ACC112 (cell line): ENCODE measurements at regions not wholly inside any gene's neighbourhood (a gene's known extent, or its start where the extent isn't known, plus 50 kb on each side); places are given as distances from the start of the nearest gene placed in this dataset.
"Not testable (repeated sequence)": the region's sequence is repeated elsewhere in the genome, so short reads cannot be mapped to it uniquely, and the experiment has no call there.

Experiments
- H2AFZ ChIP-seq: fragments of 200-600 bp; sonication (generic); one replicate; pipeline ENCODE4 v1.6.0; 2017; ENCODE audit warnings: antibody characterized with exemption, low read length; ENCODE audit not compliant: unreplicated experiment
- H3K27ac ChIP-seq: fragments of 200-600 bp; sonication (generic); 2 replicates; pipeline ENCODE4 v1.5.1; 2014; ENCODE audit warnings: low read depth, mild to moderate bottlenecking, antibody characterized with exemption, low read length, moderate library complexity
- H3K27me3 ChIP-seq: fragments of 200-600 bp; sonication (generic); 2 replicates; pipeline ENCODE4 v1.6.1; 2014; ENCODE audit warnings: mild to moderate bottlenecking, antibody characterized with exemption, low read length, moderate library complexity, mixed read lengths; ENCODE audit not compliant: insufficient read depth
- H3K36me3 ChIP-seq: fragments of 200-600 bp; sonication (generic); 2 replicates; pipeline ENCODE4 v1.6.1; 2016; ENCODE audit warnings: mild to moderate bottlenecking, antibody characterized with exemption, low read length, moderate library complexity, mixed read lengths; ENCODE audit not compliant: insufficient read depth
- H3K4me1 ChIP-seq: fragments of 200-600 bp; sonication (generic); one replicate; pipeline ENCODE4 v1.6.1; 2016; ENCODE audit warnings: low read length, mixed read lengths; ENCODE audit not compliant: insufficient read depth, unreplicated experiment, control insufficient read depth
- H3K4me3 ChIP-seq: fragments of 200-600 bp; sonication (generic); 2 replicates; pipeline ENCODE4 v1.5.1; 2014; ENCODE audit warnings: mild to moderate bottlenecking, low read depth, low read length
- H3K79me2 ChIP-seq: fragments of 200-600 bp; sonication (generic); one replicate; pipeline ENCODE4 v1.6.0; 2016; ENCODE audit warnings: low read length; ENCODE audit not compliant: control insufficient read depth, unreplicated experiment, insufficient read depth

DNA sequence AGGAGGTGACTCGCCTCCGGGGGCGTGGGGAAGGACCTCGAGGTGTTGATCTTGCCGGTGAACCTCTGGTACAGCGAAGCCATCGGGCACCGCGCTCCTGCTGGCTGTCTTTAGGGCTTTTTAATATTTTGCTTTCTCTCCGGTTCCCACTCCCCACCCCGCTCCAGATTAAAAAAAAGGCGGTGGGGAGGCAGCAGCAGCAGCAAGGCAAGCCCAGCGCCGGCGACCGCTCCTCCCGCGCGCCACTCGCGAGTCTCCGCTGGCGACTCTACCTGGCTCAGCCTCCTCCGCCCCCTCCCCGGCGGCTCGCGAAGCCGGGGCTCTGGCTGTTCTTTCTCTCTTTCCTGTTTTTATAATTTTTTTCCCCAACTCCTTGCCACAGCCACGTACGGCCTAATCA, 174.0 kb downstream of the ATP6V0E2 start:
- H3K27me3 ChIP-seq: peaks cover 22% of the 10 kb centered on the region
- H2AFZ ChIP-seq, H3K4me1 ChIP-seq, H3K79me2 ChIP-seq, H3K27ac ChIP-seq, H3K36me3 ChIP-seq: not testable (repeated sequence)
- peak overlapping the region; percentile 29; the same call in 1 of the 2 replicates for H3K4me3 ChIP-seq

DNA sequence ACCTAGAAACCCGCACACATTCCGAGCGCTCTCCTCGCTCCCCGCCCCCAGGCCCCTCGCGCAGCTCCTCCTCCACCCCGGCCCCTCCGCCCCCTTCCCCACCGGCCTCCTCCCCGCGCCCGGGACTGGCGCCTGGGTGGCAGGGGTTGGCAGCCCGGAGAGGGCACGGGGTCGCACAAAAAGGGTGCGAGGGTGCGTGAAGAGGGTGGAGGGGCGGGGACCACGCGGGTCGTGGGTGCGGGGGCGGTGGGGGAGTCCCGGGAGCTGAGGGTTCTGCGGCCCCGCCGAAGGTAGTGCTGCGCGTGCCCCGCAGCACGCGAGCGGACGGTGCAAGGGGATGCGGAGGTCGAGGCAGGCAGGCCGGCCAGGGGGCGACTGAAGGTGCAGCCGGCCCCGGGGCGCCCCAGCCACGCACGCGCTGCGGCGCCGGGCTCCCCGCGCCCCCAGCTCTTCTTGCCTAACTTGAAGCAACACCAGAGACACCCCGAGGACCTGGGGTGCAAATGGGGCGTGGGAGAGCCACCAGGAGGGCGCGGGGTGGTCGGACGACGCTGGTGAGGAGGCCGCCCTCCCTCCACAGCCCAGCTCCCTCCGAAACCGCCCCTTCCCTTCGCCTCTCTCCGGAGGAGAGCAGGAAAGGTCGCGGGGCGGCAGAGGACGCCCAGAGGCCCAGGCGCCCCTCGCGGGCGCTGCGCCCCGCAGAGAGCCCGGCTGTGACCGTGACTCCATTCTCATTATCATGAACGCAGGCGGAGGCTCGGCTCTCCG, 174.7 kb downstream of the ATP6V0E2 start:
- not testable (repeated sequence) for H3K4me3 ChIP-seq, H2AFZ ChIP-seq, H3K36me3 ChIP-seq, H3K27ac ChIP-seq, H3K4me1 ChIP-seq, H3K79me2 ChIP-seq
- H3K27me3 ChIP-seq: peaks cover 22% of the 10 kb centered on the region

DNA sequence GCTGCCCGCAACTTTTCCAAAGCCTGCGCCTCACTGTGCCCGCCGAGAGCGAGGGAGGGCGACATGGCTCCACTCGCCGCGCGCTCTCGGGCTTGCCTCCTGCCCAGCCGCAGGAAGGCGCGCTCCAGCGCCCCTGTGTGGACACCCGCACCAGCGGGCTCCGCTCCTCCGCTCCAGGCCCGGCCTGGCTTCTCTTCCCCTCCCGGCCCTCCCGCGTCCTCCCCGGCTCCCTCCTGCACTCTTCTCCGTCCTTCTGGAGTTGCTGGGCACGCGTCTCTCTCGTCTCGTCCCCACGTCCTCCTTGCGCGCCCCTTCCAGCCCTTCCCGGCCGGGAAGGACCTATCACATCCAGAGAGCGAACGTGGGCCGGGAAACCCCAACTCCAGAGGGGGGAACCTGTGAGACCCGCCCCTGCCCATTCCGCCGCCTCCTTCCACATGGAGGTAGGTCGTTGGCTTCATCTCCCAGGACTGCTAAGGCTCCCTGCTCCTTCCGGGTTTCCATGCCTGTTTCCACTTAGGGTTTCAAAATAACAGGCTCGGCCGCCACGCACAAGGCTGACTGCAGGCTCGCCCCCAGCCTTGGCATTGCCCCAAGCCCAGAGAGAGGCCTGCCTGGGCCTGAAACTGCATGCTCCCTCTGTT, 175.4 kb downstream of the ATP6V0E2 start:
- not testable (repeated sequence) for H3K36me3 ChIP-seq, H3K79me2 ChIP-seq, H3K27ac ChIP-seq, H2AFZ ChIP-seq, H3K4me3 ChIP-seq, H3K4me1 ChIP-seq
- H3K27me3 ChIP-seq: peaks cover 22% of the 10 kb centered on the region

DNA sequence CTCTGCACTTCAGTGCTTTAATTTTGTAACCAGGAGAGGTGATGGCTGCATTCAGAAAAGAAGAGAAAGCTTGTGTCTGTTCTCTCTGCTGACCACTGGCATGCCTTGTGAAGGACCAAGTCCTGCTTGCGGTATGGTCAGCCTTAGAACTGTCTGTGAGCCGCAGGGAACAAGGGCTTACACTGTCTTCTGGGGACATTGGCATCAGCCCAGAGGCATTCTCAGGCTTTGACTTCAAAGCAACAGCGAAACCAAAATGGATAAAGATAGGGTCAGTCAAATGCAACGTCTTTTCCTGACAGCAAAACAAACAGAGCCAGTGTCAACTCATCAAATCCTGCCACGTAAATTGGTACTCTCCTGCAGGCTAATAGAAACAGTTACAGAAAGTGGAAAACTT, 179.6 kb downstream of the ATP6V0E2 start:
- H3K27me3 ChIP-seq: peaks cover 14% of the 10 kb centered on the region
- H3K4me3 ChIP-seq, H3K36me3 ChIP-seq, H2AFZ ChIP-seq, H3K27ac ChIP-seq, H3K79me2 ChIP-seq, H3K4me1 ChIP-seq: not testable (repeated sequence)

DNA sequence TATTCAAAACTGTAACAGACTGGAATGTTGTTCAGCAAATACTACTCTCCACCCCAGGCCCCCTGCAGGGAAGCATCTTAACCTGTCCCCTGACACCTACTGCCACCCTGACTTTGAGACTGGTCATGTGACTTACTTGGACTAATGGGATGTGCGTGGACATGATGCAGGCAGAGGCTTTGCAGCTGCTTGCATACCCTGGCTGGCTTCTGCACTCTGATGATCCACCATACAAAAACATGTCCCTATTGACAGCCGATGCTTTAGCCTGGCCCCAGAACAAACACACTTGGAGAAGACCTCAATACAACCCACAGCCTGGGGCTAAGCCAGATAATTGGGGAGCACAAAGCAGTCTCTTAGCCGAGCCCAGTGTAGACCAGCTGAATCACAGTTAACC, 180.5 kb downstream of the ATP6V0E2 start:
- not testable (repeated sequence) for H3K36me3 ChIP-seq, H3K27ac ChIP-seq, H3K27me3 ChIP-seq, H3K4me3 ChIP-seq, H3K79me2 ChIP-seq, H3K4me1 ChIP-seq, H2AFZ ChIP-seq

DNA sequence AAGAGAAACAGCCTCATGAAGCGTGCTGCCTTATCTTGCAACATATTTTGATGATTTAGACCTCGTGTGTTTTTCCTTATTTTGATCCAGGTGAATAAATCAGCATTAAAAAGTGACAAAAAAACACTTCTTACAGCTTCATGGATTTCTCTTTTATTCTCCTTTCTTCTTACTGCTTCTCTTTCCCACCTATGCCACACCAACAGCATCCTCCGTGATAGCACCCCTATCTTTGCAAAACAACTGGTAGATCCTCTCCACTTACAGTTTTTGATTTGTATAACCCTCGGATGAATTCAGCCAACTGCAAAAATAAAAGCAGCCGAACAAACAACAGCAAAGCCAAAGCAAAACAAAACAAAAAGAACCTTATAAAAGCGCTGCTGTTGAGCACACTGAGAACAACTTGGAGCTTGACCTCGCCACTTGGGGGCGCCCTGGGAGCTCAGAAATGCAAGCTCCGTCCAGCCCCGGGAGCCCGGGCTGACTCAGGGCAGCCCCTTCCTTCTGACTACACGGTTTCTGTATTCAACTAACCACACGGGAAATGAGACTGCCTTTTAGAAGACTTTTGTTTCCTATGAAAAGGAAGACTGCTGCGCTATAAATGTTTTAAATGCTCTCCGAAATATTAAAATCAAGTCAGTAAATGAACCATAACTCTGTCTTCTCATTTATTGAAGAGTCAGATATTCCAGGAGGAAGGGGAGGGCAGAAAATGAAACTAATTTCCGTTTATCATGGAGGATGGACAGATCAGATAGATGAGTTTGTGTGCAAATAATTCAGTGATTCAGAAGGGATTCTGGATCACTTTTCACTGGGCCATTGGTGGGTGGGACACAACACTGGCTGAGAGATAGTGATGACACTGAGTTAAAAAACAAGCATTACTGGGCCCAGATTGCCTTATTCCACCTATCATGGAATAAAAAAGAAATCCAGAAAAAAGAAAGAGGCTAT, 186.8 kb downstream of the ATP6V0E2 start:
- not testable (repeated sequence) for H3K27ac ChIP-seq, H2AFZ ChIP-seq, H3K36me3 ChIP-seq, H3K4me1 ChIP-seq, H3K27me3 ChIP-seq, H3K4me3 ChIP-seq, H3K79me2 ChIP-seq

- H2AFZ ChIP-seq, H3K4me1 ChIP-seq, H3K27ac ChIP-seq, H3K4me3 ChIP-seq, H3K36me3 ChIP-seq, H3K79me2 ChIP-seq, H3K27me3 ChIP-seq: not testable (repeated sequence)
These were observed 189.4 kb downstream of the ATP6V0E2 start for GRCh38 chr7:150063195-150063594.

DNA sequence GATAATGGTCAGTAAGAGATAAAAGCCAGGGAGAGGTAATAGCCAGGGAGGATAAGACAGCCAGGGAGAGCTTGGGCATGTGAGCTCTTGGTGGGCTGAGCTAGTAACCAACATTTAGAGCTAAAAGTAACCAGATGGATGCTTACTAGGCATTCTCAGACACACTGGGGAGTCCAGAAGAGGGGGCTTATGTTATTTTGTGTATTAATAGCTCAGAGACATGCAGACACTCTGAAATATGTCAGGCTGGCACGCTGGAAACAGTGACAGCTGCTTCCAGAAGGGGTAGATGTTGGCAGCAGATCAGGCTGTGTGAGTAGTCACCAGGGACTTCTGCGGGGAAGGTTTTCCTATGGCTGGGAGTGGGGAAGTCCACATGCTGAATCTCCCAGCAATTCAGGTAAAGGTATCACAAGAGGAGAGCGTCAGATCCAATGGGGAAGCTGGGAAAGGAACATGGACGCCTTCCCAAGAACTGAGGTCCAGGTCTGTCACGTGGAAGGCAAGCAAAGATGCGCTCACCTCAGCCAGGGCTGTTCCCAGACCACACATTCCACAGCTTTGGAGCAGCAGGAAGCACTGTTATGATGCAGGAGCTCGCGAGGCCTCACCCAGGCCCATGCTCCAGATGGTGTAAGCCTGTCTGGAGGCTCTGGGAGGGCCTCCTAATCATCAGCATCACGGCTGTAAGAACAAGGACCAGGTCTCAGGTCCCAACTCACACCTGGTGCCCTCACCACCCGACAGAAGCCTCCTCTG, 196.0 kb downstream of the ATP6V0E2 start:
- H3K4me3 ChIP-seq, H3K27ac ChIP-seq, H2AFZ ChIP-seq, H3K27me3 ChIP-seq, H3K36me3 ChIP-seq, H3K79me2 ChIP-seq, H3K4me1 ChIP-seq: not testable (repeated sequence)

GRCh38 chr7:150077543-150077942, 203.8 kb downstream of the ATP6V0E2 start:
- H3K4me1 ChIP-seq, H3K36me3 ChIP-seq, H3K4me3 ChIP-seq, H3K27me3 ChIP-seq, H3K79me2 ChIP-seq, H2AFZ ChIP-seq, H3K27ac ChIP-seq: not testable (repeated sequence)

GRCh38 chr7:150081865-150082264, 208.1 kb downstream of the ATP6V0E2 start:
- not testable (repeated sequence) for H3K27ac ChIP-seq, H3K27me3 ChIP-seq, H3K36me3 ChIP-seq, H3K4me1 ChIP-seq, H2AFZ ChIP-seq, H3K79me2 ChIP-seq, H3K4me3 ChIP-seq
